NCI-H526 treated with DMSO at 0.1 percent for 48 hours (cell line): ENCODE measurements at regions not wholly inside any gene's neighbourhood (a gene's known extent, or its start where the extent isn't known, plus 50 kb on each side); places are given as distances from the start of the nearest gene placed in this dataset.
"Not testable (repeated sequence)": the region's sequence is repeated elsewhere in the genome, so short reads cannot be mapped to it uniquely, and the experiment has no call there.

Experiments
- DNase-seq: peaks from one replicate; lab custom pipeline; 2025; lab: John Stamatoyannopoulos, UW

- not testable (repeated sequence) for DNase-seq
These were observed 97.5 kb upstream of the TRIM2 start for GRCh38 chr4:153106736-153107135.

GRCh38 chr4:153107246-153107645, 97.0 kb upstream of the TRIM2 start:
- no peak for DNase-seq

- no peak for DNase-seq
These were observed 94.9 kb upstream of the TRIM2 start for GRCh38 chr4:153109296-153109849.

DNA sequence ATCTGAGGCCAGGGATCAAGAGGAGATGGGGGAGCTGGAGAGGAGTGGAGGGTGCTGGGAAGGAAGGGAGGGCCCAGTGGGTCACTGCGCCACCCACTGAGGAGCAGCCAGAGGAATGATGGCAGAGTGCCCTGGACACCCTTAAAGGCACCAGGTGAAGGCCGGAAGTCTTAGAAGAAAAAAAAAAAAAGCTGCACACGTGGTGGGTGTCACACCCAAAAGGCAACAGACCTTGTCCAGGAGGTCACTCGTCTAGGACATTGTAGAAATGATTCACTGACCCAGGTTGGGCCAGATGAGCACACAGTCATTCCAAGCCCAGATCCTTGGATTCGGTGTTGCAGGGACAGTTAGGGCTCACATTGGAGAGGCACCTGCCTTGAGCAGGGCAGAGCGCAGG, 93.5 kb upstream of the TRIM2 start:
- no peak for DNase-seq

DNA sequence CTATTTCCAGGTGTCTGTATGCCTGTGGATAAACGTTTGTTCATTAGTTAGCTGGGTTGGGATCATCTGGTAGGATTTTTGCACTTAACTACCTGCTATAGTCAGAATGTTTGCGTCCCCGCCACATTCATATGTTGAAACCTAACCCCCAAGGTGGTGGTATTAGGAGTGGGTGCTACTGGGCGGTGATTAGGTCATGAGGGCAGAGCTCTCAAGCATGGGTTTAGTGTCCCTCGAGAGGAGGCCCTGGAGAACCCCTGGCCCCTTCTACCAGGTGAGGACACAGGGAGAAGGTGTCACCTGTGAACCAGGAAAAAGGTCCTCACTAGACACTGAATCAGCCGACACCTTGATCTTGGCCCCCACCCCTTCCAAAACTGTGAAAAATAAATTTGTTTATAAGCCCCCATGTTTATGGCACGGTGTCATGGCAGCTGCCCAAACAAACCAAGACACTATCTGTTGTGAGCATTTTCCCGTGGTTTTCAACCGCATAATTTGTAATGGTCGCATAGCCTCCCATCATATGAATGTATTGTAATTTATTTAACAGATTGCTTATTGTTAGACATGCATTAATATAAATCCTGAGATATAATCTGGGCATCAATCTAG, 92.7 kb upstream of the TRIM2 start:
- no peak for DNase-seq

GRCh38 chr4:153112041-153112441, 92.2 kb upstream of the TRIM2 start:
- DNase-seq, result peak; percentile 57

GRCh38 chr4:153113061-153113837, 91.0 kb upstream of the TRIM2 start:
- no peak for DNase-seq

DNA sequence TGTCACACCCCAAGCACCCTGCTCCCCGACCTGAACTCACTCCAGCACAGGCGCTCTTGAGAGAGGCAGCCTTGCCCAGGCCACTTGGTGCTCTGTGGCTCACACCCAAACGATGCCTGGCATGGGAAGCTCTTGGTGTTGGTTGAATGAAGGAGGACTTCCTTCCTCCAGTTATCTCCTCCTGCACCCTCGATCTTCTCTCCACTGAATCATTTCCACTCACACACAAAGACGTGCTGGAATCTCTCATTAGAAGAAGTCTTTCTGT, 90.5 kb upstream of the TRIM2 start:
- DNase-seq, result no peak

GRCh38 chr4:153114771-153115321, 89.4 kb upstream of the TRIM2 start:
- DNase-seq, result no peak

- DNase-seq, result no peak
These were observed 88.6 kb upstream of the TRIM2 start for GRCh38 chr4:153115322-153116290.

- no peak for DNase-seq
These were observed 88.0 kb upstream of the TRIM2 start for GRCh38 chr4:153116291-153116680.

DNA sequence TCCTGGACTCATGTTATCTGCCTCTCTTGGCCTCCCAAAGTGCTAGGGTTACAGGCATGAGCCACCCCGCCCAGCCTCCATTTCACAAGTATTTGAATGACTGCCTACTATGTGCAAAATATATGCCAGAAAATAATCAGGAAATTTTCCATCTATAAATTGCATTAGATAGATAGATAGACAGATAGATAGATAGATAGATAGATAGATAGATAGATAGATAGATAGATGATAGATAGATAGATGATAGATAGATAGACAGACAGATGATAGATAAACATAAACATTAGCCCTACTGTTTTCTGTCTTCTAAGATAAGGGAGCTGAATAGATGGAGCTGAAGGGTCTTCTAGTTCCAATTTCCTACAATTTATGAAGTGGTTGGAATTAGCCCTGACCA, 87.4 kb upstream of the TRIM2 start:
- DNase-seq, result no peak

GRCh38 chr4:153117554-153117953, 86.7 kb upstream of the TRIM2 start:
- DNase-seq, result no peak

DNA sequence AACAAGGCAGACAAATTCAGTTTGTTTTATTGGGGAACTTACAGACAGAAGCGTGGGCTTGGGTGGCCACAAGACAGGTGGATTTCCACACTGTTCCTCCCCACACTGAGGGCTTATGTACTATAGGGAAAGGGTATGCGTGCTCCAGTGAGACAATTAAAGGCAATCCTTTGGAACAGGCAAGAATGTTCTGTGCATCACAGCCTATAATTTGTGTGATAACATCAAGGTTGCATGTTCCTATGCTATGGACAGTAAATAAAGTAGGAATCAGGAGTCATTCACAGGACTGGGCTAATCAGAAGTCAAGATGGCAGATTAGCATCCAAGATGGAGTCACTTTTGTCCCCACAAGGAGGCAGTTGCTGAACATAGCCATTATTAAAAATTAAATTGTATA, 84.6 kb upstream of the TRIM2 start:
- DNase-seq, result no peak

DNA sequence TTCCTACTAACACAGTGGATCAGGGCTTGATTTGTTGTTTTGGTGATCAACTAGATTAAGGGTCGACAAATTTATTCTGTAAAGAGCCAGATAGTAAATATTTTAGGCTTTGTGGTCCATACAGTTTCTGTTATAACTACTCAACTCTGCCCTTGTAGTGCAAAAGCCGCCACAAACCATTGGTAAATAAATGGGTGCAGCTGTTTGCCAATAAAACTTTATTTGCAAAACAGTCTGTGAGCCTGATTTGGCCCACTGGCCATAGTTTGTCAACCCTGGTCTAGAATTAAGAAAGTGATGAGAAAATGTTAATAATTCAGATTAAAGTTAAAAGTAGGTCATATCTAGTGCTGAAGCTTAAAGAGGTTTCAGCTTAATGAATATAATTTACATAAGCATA, 84.0 kb upstream of the TRIM2 start:
- DNase-seq, result no peak

DNA sequence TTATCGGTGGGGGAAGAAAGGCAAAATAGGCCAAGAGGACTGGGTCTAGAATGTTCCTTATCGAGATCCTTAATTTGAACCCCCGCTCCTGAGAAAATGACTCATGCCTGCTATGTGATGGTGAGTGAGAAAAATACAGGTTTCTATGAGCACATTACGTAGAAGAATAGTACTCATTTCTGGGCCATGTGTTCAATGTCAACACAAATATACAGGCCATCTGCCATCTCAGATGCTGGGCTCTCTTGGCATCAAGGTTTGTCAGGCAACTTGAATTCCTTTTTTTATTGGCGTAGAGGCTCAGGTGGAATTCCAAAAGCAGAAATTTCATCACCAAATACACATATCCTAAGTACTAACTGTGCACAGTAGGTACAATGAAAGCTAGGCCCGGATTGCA, 81.4 kb upstream of the TRIM2 start:
- no peak for DNase-seq

GRCh38 chr4:153126137-153126536, 78.1 kb upstream of the TRIM2 start:
- DNase-seq, result no peak

GRCh38 chr4:153127760-153128494, 76.3 kb upstream of the TRIM2 start:
- DNase-seq, result peak; percentile 90

DNA sequence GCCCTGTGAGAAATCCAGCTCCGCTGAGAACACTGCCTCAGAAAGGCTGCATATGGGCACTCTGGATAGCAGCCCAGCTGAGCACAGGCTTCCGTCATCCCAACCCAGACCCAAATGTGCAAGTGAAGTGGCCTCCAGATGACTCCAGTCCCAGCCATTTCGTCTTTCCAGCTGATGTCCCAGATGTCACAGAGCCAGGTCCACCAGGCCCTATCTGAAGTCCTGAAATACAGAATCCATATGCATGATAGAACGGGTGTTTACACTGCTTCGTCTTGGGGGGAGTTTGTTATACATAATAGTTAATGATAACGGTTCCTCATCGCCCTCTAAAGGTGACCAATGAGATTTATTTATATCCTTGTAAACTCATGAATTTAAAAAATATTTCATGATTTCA, 72.6 kb upstream of the TRIM2 start:
- DNase-seq, result no peak

- no peak for DNase-seq
These were observed 67.1 kb upstream of the TRIM2 start for GRCh38 chr4:153137159-153137558.
